HepG2 (cell line): ENCODE measurements at regions not wholly inside any gene's neighbourhood (a gene's known extent, or its start where the extent isn't known, plus 50 kb on each side); places are given as distances from the start of the nearest gene placed in this dataset.
"Not testable (repeated sequence)": the region's sequence is repeated elsewhere in the genome, so short reads cannot be mapped to it uniquely, and the experiment has no call there.

Experiments used
- ATAC-seq: fragments of 200-7000 bp; cut with Tn5 transposase; 3 replicates; pipeline ENCODE4 v1.9.1; 2020; ENCODE audit warnings: mild to moderate bottlenecking, moderate library complexity
- BruUV-seq: library from RNA; stranded (reverse); fragments of 400-500 nt; replicated peaks from 2 replicates; lab custom pipeline; 2021; lab: Mats Ljungman, UMichigan
- CTCF ChIA-PET: fragments of 300-600 bp; formaldehyde crosslinking; extraction: SDS; loops from one replicate; lab custom pipeline; 2021; ENCODE audit warnings: low total read pairs, inconsistent platforms, low intra/inter-chr PET ratio; lab: Yijun Ruan, JAX
- POLR2A ChIA-PET: fragments of 350-600 bp; sonication (Branson Sonifier 250); formaldehyde crosslinking; loops from one replicate; lab custom pipeline; 2020; ENCODE audit warnings: antibody characterized with exemption, inconsistent platforms; lab: Yijun Ruan, JAX
- DNase-seq: peaks from one replicate; pipeline ENCODE4 v3.0.0-alpha.2; 2015; ENCODE audit warnings: low spot score
- FAIRE-seq: peaks from 3 replicates; lab custom pipeline; 2011; peaks lifted over from hg19 to GRCh38; lab: Jason Lieb, UNC
- H2AFZ ChIP-seq: one replicate; pipeline ENCODE4 v1.6.1; 2011; ENCODE audit warnings: low read length, inconsistent platforms
- H3K27ac ChIP-seq: fragments of 300-600 bp; 3 replicates; pipeline ENCODE4 v1.8.0; 2011; ENCODE audit warnings: mixed run types, mild to moderate bottlenecking, mixed read lengths, low read length, inconsistent platforms; ENCODE audit not compliant: insufficient read depth; ENCODE audit errors: extremely low read length
- H3K27me3 ChIP-seq, 2 experiments: fragments of 200-600 bp in 1 of 2; 2 replicates in 1 of 2; 3 replicates in 1 of 2; pipeline versions ENCODE4 v1.6.0 to v1.8.0; 2011; ENCODE audit warnings: low read length in 2 of 2, mild to moderate bottlenecking in 2 of 2, moderate library complexity in 2 of 2, inconsistent platforms in 1 of 2; ENCODE audit not compliant: insufficient read depth in 2 of 2, control insufficient read depth in 1 of 2
- H3K36me3 ChIP-seq, 2 experiments: fragments of 200-600 bp in 1 of 2; replicated peaks in 1 of 2; 2 replicates in 1 of 2; 3 replicates in 1 of 2; pipeline versions ENCODE4 v1.5.1 to v1.8.0; 2011; ENCODE audit warnings: low read length in 2 of 2, inconsistent platforms in 1 of 2; ENCODE audit not compliant: insufficient read depth in 2 of 2, control insufficient read depth in 1 of 2
- H3K4me1 ChIP-seq: 2 replicates; pipeline ENCODE4 v1.5.1; 2012; ENCODE audit warnings: low read length, inconsistent platforms; ENCODE audit not compliant: insufficient read depth
- H3K4me2 ChIP-seq: 2 replicates; pipeline ENCODE4 v1.6.0; 2011; ENCODE audit warnings: low read depth, low read length, inconsistent platforms
- H3K4me3 ChIP-seq, 3 experiments: fragments of 200-600 bp in 1 of 3; sonication (generic), shearing (Covaris generic) in 1 of 3; replicated peaks in 1 of 3; 2 replicates each; pipeline ENCODE4 v1.5.1; 2011 to 2016; ENCODE audit warnings: low read length in 3 of 3, inconsistent platforms in 2 of 3, low read depth in 2 of 3, mild to moderate bottlenecking in 2 of 3, control low read depth in 1 of 3, mixed read lengths in 1 of 3; ENCODE audit not compliant: insufficient read depth in 1 of 3
- H3K79me2 ChIP-seq: one replicate; pipeline ENCODE4 v1.6.1; 2011; ENCODE audit warnings: low read length, inconsistent platforms; ENCODE audit not compliant: insufficient read depth
- H3K9ac ChIP-seq: 2 replicates; pipeline ENCODE4 v1.6.0; 2011; ENCODE audit warnings: mild to moderate bottlenecking, low read depth, low read length, inconsistent platforms; ENCODE audit not compliant: insufficient read depth
- H3K9me3 ChIP-seq: 2 replicates; pipeline ENCODE4 v1.5.1; 2012; ENCODE audit warnings: mild to moderate bottlenecking, low read length
- H4K20me1 ChIP-seq: 2 replicates; pipeline ENCODE4 v1.6.0; 2011; ENCODE audit warnings: inconsistent platforms, mild to moderate bottlenecking, low read length, moderate library complexity; ENCODE audit not compliant: insufficient read depth
- WGBS: methylation state at CpG from one replicate; pipeline ENCODE4 v1.1.6; 2017; ENCODE audit warnings: low lambda C conversion rate; 5-methylcytosine and 5-hydroxymethylcytosine counted together
- in situ Hi-C: cut with HindIII; loops from 2 replicates; pipeline ENCODE4 v1.10.0; 2017; ENCODE audit warnings: low pct_unique_long_range_greater_than_20kb; ENCODE audit not compliant: extremely low pct_ligation_motif_present
- intact Hi-C: fragments of 100-400 bp; cut with micrococcal nuclease; formaldehyde crosslinking; loops from one replicate; pipeline ENCODE4 v1.10.0; 2022; ENCODE audit not compliant: unreplicated experiment
- TF ChIP-seq, protein P1 (sequence below): sonication (generic); formaldehyde crosslinking; IDR thresholded peaks from 2 replicates; pipeline ENCODE4 v1.5.1; 2020; ENCODE audit warnings: mild to moderate bottlenecking, missing genetic modification reagents, moderate library complexity

DNA sequence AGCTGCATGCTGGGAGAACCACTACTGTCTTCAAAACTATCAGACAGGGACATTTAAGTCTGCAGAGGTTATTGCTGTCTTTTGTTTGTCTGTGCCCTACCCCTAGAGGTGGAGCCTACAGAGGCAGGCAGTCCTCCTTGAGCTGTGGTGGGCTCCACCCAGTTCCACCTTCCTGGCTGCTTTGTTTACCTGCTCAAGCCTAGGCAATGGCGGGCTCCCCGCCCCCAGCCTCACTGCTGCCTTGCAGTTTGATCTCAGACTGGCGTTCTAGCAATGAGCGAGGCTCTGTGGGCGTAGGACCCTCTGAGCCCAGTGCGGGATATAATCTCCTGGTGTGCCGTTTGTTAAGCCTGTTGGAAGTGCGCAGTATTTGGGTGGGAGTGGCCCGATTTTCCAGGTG lies 93.7 kb upstream of the ATF7IP2 start:
- FAIRE-seq, intact Hi-C loops, H3K27me3 ChIP-seq, H3K4me3 ChIP-seq, ATAC-seq, H3K4me2 ChIP-seq, H3K9ac ChIP-seq, DNase-seq, H3K36me3 ChIP-seq, CTCF ChIA-PET, POLR2A ChIA-PET, H3K27ac ChIP-seq, H3K79me2 ChIP-seq, H2AFZ ChIP-seq, H4K20me1 ChIP-seq, in situ Hi-C loops, BruUV-seq: not testable (repeated sequence)
- H3K4me1 ChIP-seq: peaks cover 26% of the 10 kb centered on the region
- TF ChIP-seq, protein P1, sequence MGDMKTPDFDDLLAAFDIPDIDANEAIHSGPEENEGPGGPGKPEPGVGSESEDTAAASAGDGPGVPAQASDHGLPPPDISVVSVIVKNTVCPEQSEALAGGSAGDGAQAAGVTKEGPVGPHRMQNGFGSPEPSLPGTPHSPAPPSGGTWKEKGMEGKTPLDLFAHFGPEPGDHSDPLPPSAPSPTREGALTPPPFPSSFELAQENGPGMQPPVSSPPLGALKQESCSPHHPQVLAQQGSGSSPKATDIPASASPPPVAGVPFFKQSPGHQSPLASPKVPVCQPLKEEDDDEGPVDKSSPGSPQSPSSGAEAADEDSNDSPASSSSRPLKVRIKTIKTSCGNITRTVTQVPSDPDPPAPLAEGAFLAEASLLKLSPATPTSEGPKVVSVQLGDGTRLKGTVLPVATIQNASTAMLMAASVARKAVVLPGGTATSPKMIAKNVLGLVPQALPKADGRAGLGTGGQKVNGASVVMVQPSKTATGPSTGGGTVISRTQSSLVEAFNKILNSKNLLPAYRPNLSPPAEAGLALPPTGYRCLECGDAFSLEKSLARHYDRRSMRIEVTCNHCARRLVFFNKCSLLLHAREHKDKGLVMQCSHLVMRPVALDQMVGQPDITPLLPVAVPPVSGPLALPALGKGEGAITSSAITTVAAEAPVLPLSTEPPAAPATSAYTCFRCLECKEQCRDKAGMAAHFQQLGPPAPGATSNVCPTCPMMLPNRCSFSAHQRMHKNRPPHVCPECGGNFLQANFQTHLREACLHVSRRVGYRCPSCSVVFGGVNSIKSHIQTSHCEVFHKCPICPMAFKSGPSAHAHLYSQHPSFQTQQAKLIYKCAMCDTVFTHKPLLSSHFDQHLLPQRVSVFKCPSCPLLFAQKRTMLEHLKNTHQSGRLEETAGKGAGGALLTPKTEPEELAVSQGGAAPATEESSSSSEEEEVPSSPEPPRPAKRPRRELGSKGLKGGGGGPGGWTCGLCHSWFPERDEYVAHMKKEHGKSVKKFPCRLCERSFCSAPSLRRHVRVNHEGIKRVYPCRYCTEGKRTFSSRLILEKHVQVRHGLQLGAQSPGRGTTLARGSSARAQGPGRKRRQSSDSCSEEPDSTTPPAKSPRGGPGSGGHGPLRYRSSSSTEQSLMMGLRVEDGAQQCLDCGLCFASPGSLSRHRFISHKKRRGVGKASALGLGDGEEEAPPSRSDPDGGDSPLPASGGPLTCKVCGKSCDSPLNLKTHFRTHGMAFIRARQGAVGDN (CRISPR knock-in tag): 0 out of 2 replicates have a peak, but pooled peaks have one; percentile 24
- 61% methylated on average over 8 of the region's 9 CpGs for WGBS
- peaks cover 11% of the 10 kb centered on the region for H3K9me3 ChIP-seq

DNA sequence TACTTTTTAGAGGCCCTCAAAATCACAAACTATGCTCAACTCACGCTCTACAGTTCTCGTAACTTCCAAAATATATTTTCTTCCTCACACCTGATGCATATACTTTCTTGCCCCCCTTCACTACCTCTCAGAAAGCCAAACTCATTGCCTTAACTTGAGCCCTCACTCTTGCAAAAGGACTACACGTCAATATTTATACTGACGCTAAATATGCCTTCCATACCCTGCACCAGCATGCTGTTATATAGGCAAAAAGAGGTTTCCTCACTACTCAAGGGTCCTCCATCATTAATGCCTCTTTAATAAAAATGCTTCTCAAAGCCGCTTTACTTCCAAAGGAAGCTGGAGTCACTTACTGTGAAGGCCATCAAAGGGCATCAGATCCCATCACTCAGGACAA lies 92.9 kb upstream of the ATF7IP2 start:
- CTCF ChIA-PET, H3K9ac ChIP-seq, H3K79me2 ChIP-seq, FAIRE-seq, H3K27me3 ChIP-seq, H3K4me3 ChIP-seq, H3K27ac ChIP-seq, in situ Hi-C loops, H4K20me1 ChIP-seq, H3K4me2 ChIP-seq, BruUV-seq, H3K36me3 ChIP-seq, H2AFZ ChIP-seq, intact Hi-C loops, ATAC-seq, DNase-seq: not testable (repeated sequence)
- POLR2A ChIA-PET: interaction anchor here (1.2 kb wide), 1 partner anchor 15 kb away, joined by 3 read pairs; no protein-coding TSS in a partner anchor
- 68% methylated on average over 5 of the region's 5 CpGs for WGBS
- peaks cover 11% of the 10 kb centered on the region for H3K9me3 ChIP-seq
- H3K4me1 ChIP-seq: peaks cover 34% of the 10 kb centered on the region
